VCaP (cell line): ENCODE measurements at regions not wholly inside any gene's neighbourhood (a gene's known extent, or its start where the extent isn't known, plus 50 kb on each side); places are given as distances from the start of the nearest gene placed in this dataset.

ENCODE experiments used
- H3K27ac ChIP-seq: fragments of 450-650 bp; 2 replicates; pipeline ENCODE4 v1.5.1; 2017
- TF ChIP-seq, protein P1 (sequence below): fragments of 450-650 bp; conservative IDR thresholded peaks from 2 replicates; pipeline ENCODE4 v1.5.1; 2017; ENCODE audit warnings: mild to moderate bottlenecking, moderate library complexity

DNA sequence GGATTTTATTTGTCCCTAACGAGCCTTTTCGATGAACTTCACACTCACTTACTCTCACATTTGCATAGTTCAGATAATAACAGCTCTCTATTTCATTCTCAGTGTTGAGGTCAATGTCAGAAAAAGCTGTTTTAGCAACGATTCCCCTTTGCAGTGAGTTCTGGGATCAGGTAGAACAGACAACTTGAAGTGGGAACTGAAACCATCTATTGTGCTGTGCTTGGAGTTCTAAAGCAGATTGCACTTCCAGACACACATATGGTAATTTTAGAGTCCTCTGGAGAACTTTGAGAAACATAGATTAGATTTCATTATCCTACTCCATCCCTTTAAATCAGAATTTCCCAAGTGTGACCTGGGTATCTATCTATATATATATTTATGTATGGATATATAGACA lies 124.6 kb upstream of the BLID start:
- H3K27ac ChIP-seq: no peak overlapping the region
- TF ChIP-seq, protein P1, sequence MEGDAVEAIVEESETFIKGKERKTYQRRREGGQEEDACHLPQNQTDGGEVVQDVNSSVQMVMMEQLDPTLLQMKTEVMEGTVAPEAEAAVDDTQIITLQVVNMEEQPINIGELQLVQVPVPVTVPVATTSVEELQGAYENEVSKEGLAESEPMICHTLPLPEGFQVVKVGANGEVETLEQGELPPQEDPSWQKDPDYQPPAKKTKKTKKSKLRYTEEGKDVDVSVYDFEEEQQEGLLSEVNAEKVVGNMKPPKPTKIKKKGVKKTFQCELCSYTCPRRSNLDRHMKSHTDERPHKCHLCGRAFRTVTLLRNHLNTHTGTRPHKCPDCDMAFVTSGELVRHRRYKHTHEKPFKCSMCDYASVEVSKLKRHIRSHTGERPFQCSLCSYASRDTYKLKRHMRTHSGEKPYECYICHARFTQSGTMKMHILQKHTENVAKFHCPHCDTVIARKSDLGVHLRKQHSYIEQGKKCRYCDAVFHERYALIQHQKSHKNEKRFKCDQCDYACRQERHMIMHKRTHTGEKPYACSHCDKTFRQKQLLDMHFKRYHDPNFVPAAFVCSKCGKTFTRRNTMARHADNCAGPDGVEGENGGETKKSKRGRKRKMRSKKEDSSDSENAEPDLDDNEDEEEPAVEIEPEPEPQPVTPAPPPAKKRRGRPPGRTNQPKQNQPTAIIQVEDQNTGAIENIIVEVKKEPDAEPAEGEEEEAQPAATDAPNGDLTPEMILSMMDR: no peak

DNA sequence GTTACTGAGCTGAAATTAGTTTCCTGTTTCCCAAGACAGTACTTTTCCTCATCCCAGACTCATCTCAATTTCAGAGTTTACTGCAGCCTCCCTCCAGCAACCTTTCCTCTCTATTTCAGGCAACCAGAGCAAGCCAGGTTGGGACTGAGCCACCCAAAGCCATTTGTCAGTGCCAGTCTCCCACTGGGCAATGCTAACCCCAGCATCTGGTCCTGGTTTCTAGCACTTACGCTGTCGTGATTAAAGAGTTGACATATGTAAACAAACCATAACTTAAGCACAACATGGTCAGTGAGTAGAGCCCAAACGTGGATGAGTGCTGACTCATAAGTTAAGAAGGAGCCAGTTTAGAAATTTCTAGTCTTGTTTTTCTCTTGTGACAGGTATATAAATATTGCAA lies 119.6 kb upstream of the BLID start:
- H3K27ac ChIP-seq: no peak overlapping the region
- TF ChIP-seq, protein P1: no peak

DNA sequence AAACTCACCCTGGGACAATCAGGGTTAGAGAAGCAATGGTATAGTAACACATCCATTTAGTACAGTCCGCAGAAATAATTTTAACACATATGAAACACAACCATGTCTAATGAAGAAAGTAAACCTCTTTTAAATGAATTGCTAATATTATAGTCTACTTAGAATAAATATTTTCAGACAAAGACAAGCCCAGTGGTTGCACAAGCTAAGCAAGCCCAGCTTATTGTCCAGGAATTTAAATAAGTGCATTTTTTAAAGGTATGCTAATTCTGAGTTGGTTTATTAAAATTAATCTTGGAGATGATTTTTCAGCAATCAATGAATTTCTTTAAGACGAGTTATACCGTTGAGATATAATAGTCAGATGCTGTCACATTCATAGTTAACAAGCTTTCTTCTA lies 118.8 kb upstream of the BLID start:
- no peak overlapping the region for H3K27ac ChIP-seq
- TF ChIP-seq, protein P1: no peak

DNA sequence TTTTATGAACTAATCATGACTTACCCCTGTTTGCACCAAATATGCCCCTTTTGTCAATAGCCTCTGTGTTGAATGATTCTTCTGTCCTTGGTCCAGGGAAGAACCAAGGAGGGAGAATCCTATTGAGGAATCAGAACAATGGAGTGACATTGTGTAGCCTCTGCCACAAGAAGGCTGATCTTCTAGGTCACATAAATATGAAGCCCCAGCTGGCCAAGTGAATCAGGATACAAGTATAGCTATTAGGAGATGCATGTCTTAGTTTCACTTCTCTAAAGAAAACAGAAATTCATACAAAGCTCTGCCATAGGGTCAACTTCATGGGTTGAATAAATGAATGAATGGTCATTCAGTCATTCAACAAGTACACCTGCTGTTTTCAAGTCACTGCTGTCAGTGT lies 118.2 kb upstream of the BLID start:
- no peak overlapping the region for H3K27ac ChIP-seq
- TF ChIP-seq, protein P1: no peak

DNA sequence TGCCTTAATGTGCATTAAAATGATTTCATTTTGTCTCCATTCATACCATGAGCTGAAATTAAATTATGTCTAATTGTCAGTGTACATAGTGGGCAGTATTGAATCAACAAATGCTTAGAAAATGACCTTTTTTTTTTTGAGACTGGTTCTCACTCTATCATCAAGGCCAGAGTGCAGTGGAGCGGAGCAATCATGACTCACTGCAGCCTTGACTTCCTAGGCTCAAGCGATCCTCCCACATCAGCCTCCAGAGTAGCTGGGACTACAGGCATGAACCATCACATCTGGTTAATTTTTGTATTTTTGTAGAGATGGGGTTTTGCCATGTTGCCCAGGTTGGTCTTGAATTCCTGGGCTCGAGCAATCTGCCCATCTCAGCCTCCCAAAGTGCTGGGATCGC lies 117.0 kb upstream of the BLID start:
- TF ChIP-seq, protein P1: no peak
- no peak overlapping the region for H3K27ac ChIP-seq

DNA sequence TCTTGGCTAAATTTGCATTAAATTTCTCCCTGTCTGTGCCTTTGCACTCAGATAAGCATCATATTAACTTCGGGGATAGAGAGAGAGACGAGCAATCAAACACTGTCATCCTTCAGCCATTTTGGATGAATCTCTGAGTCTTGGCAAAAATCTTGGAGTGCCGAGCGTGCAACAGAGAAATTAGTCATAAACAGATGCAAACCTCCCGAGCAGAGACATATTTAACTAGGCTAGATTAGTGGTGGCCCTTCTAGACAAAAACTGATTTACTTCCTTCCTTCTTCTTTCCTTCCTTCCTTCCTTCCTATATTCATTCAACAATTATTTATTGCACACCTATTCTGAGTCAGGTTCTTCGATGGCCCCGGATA lies 114.4 kb upstream of the BLID start:
- TF ChIP-seq, protein P1: no peak
- H3K27ac ChIP-seq: no peak overlapping the region

DNA sequence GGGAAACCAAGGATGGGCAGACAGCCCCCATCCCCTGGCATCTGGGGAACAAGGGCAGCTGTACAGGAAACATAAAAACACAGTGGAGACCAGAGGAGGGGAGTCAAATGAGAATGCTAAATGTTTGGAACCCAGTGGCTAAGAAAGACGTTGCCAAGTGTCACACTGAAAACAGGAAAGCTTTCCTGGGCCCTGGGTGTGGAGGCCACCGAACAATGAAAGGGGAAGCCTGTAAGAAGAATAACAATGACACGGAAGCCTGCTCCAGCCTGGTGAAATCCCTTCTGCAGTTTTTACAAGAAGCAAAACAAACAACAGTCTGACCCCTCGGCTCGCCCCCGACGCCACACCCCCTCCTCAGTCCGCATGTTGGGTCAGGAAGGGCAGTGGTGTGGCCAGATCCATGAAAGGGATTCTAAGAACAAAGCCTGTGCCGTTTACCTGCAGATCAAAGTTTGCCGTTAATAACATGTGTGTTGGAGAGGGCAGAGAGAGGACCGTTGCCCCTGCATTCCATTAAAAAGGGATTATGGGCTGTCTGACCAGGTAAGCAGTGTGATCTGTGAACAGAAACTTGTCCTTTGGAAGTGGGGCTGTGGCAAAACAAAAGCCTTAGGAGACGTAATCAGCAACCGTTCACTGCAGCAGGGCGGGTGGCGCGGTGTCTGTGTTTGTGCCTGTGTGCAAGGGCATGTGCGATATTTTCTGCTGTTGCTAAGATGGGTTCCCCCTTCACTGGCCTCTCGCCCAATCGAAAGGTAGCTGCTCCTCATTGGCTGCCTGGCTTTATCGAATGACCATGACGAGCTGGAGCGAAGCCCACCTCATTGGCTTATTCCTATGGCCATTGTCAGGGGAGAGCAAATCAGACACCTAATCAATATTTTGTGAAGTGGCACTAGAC lies 113.7 kb upstream of the BLID start:
- no peak overlapping the region for H3K27ac ChIP-seq
- TF ChIP-seq, protein P1: no peak
